ENCODE measurements at regions not wholly inside any gene's neighbourhood (a gene's known extent, or its start where the extent isn't known, plus 50 kb on each side); places are given as distances from the start of the nearest gene placed in this dataset.
A peak's percentile ranks its signal among the peaks of the same experiment; 100 is the strongest.
"Not testable (repeated sequence)": the region's sequence is repeated elsewhere in the genome, so short reads cannot be mapped to it uniquely, and the experiment has no call there.

DNA sequence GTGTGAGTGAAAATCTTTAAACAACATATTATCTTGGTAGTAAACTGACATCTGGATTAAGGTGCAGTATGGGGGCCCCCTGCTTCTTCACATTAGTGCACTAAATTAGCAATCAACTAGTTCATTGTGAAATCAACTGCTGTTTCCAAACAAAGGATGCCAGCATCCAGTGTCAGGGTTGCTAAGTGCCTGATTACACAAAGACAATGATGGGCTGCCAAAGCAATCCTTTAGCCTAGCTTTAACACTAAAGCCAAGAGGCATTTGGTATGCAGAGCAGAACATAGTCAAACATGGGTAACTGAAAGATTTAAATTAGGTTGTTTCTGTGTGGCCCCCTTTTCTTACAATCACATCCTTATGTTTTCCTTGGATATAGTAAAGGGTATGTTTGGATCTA is 543.1 kb upstream of the SLITRK5 start:
- H3K4me1 ChIP-seq (replicated peaks in 1 of 2), result peaks cover 8 to 10% of the 10 kb centered on the region in 2 donors
- ATAC-seq (replicated peaks in 6 of 8), result peak in 5 of 8 experiments; percentile 75 to 85 (median 80)
- H3K27ac ChIP-seq, result no peak overlapping the region
- in situ Hi-C loops (cut with MboI; ENCODE audit: low pct_unique_long_range_greater_than_20kb in 2 of 9, low sequenced_read_pairs in 9 of 9, unreplicated experiment in 9 of 9), result no loop called here
- H3K4me3 ChIP-seq, result no peak overlapping the region

DNA sequence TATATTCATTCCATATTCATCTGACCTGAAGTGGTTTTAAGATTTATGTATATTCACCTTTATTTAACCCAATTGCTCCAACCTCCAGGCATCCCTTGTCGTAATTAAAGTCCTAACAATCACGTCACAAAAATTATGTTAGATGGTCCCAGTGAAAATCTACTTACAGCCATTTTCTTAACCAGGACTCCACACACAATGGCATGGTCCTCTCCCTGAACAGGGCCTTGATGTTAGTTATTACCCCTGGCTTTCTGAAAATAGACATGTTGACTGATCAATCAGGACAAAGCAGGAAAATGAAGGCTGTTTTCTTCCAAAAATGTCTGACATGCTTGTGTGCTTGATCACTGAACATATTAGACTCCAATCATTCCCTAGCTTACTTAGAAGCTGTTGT is 542.7 kb upstream of the SLITRK5 start:
- in situ Hi-C loops (cut with MboI; ENCODE audit: low pct_unique_long_range_greater_than_20kb in 2 of 9, low sequenced_read_pairs in 9 of 9, unreplicated experiment in 9 of 9), result no loop called here

DNA sequence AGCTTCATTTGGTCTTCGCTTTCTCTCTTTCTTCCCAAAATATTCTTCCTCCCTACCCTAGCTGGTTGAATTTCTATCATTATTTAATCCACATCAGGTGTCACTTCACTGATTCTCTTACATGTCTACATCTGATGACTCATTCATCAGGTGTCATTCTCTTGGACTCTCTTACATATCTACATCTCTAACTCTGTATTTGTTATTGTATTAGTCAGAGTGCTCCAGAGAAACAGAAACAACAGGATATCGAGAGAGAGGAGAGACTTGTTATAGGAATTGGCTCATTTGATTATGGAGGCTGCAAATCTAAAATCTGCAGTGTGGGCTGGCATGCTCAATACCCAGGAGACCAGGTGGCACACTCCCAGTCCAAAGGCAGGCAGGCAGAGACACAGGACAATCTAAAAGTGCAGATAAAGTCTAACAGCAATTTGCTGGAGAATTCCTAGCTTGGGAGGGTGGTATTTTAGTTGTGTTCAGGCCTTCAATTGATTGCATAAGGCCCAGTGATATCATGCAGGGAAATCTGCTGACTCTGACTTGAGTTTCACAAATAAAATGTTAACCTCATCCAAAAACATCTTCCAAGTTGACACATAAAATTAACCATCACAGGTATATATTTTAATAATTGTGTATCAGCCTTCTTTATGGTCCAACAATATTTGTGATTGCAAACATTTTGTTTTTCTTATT is 541.4 kb upstream of the SLITRK5 start:
- WGBS, 10 experiments, result 25 to 100% (median 92%) methylated on average over 1 to 2 of the region's 2 CpGs
- no peak overlapping the region for H3K27ac ChIP-seq
- H3K4me1 ChIP-seq (replicated peaks in 1 of 2), result peaks cover 8 to 10% of the 10 kb centered on the region in 2 donors
- H3K4me3 ChIP-seq, result no peak overlapping the region
- no peak for ATAC-seq (replicated peaks in 6 of 8)
- in situ Hi-C loops (cut with MboI; ENCODE audit: low pct_unique_long_range_greater_than_20kb in 2 of 9, low sequenced_read_pairs in 9 of 9, unreplicated experiment in 9 of 9), result no loop called here

More for the DNA sequence above, 542.7 kb upstream of the SLITRK5 start:
- Histone ChIP-seq H3K4me1 (replicated peaks in 1 of 2) (peaks cover 8 to 10% of the 10 kb centered on the region in 2 donors), H3K27ac (no peak overlapping the region), H3K4me3 (no peak overlapping the region)
- WGBS, 10 experiments, result 21 to 92% (median 51%) methylated on average over 2 of the region's 2 CpGs; no CpG with 5 or more reads in 2 of the 10 experiments
- ATAC-seq (replicated peaks in 6 of 8), result no peak

DNA sequence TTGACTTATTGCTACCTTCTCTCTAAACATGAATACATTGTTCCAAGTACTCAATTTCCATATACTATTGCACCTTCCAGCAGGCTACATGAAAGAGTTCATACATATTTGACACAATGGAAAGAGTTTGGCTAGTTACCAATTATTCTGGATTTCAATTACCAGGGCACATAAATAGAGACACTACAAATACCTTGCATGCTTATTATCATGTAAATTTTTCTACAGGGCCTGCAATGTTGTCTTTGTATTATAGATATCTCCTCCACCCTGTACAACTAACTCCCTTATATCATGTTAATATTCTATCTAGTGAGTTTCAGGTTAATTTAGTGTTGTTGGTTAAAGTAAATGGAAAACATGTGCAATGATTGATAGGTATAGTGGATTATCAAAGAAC is 540.7 kb upstream of the SLITRK5 start:
- Histone ChIP-seq H3K4me1 (replicated peaks in 1 of 2) (peaks cover 8 to 10% of the 10 kb centered on the region in 2 donors), H3K4me3 (no peak overlapping the region), H3K27ac (no peak overlapping the region)
- in situ Hi-C loops (cut with MboI; ENCODE audit: low pct_unique_long_range_greater_than_20kb in 2 of 9, low sequenced_read_pairs in 9 of 9, unreplicated experiment in 9 of 9), result no loop called here
- ATAC-seq (replicated peaks in 6 of 8), result peak in 4 of 8 experiments; percentile 17 to 57 (median 21)

DNA sequence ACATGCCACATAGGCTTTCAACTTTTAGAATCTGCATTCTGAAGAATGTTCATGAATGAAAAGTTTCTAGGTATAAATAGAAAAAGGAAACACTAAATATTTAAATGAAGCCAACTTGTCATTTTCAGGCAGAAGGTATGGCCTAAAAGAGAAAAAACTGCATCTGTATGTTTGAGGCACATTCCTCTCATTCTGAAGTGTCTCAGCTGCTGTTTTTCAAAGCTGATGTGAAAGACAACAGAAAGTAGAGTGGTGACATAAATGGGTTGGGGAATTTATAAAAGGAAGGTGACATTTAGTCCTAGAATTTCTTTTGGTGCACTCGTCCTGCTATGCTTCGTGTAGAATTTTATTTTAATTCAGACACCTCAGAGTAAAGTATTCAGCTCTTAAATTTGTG is 539.6 kb upstream of the SLITRK5 start:
- in situ Hi-C loops (cut with MboI; ENCODE audit: low pct_unique_long_range_greater_than_20kb in 2 of 9, low sequenced_read_pairs in 9 of 9, unreplicated experiment in 9 of 9), result no loop called here
- WGBS, 10 experiments, result 0 to 82% (median 58%) methylated on average over 2 of the region's 2 CpGs; no CpG with 5 or more reads in 1 of the 10 experiments
- no peak overlapping the region for H3K27ac ChIP-seq
- no peak for ATAC-seq (replicated peaks in 6 of 8)
- H3K4me1 ChIP-seq (replicated peaks in 1 of 2), result peaks cover 8 to 10% of the 10 kb centered on the region in 2 donors
- no peak overlapping the region for H3K4me3 ChIP-seq

DNA sequence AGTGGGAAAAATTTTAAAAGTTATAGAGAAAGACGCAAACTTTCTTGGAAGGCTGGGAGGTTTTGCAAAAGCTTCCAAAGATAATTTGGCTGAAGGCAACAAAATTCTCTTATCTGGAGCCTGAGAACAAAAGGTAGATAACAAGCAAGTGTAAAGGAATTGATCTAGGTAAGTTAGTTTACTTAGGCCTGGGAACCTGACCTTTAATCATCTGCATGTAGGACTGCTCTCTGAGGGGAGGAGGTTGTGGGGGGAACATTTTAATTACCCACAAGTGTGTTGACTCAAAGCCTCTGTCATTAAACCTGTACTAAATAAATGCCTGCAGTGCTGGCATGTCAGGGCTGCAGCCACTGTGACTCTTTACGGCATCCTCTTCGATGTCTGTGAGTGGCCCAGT is 532.3 kb upstream of the SLITRK5 start:
- no peak for ATAC-seq (replicated peaks in 6 of 8)
- WGBS, 10 experiments, result 83 to 100% (median 100%) methylated on average over 1 to 3 of the region's 3 CpGs; no CpG with 5 or more reads in 2 of the 10 experiments
- H3K4me1 ChIP-seq (replicated peaks in 1 of 2), result no peaks in the 10 kb centered on the region
- no peak overlapping the region for H3K27ac ChIP-seq
- H3K4me3 ChIP-seq, result no peak overlapping the region
- in situ Hi-C loops (cut with MboI; ENCODE audit: low pct_unique_long_range_greater_than_20kb in 2 of 9, low sequenced_read_pairs in 9 of 9, unreplicated experiment in 9 of 9), result no loop called here

DNA sequence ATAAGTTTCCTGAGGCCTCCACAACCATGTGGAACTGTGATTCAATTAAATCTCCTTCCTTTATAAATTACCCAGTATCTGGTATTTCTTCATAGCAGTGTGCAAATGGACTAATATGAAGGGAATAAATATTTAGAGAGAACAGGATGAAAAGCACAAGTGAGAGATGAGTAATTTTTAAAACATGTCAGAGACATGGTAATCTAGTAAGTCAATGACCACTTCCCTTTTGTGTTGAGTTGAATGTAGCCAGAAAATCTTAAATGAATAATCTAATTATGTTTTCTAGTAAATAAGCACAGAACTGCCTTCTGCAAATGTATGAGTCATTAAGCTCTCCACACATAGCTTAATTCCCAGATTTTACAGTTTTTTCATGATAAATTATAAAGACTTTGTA is 524.1 kb upstream of the SLITRK5 start:
- Histone ChIP-seq H3K4me3 (no peak overlapping the region), H3K4me1 (replicated peaks in 1 of 2) (no peaks in the 10 kb centered on the region), H3K27ac (no peak overlapping the region)
- ATAC-seq (replicated peaks in 6 of 8), result no peak
- in situ Hi-C loops (cut with MboI; ENCODE audit: low pct_unique_long_range_greater_than_20kb in 2 of 9, low sequenced_read_pairs in 9 of 9, unreplicated experiment in 9 of 9), result no loop called here

DNA sequence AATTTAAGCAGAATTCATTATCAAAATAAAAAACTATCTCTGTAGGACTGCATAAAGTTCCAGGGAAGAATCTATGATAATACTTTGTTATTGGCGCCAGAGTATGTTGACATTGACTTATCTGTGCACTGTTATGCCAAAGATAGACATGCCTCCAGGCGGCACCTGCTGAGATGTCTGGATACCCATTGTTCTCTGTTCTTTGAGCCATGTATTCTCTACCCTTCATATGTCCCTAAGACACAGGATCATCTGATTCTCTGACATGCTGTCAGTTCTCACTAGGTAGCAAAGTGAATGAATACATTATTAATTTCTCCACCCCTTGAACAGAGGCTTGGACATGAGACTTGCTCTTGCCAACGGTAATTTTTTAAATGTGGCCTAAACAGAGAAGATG is 517.8 kb upstream of the SLITRK5 start:
- 11 to 100% (median 84%) methylated on average over 1 to 3 of the region's 3 CpGs; no CpG with 5 or more reads in 5 of the 10 experiments for WGBS, 10 experiments
- no peaks in the 10 kb centered on the region for H3K4me1 ChIP-seq (replicated peaks in 1 of 2)
- in situ Hi-C loops (cut with MboI; ENCODE audit: low pct_unique_long_range_greater_than_20kb in 2 of 9, low sequenced_read_pairs in 9 of 9, unreplicated experiment in 9 of 9), result no loop called here
- H3K27ac ChIP-seq, result no peak overlapping the region
- ATAC-seq (replicated peaks in 6 of 8), result no peak
- no peak overlapping the region for H3K4me3 ChIP-seq

DNA sequence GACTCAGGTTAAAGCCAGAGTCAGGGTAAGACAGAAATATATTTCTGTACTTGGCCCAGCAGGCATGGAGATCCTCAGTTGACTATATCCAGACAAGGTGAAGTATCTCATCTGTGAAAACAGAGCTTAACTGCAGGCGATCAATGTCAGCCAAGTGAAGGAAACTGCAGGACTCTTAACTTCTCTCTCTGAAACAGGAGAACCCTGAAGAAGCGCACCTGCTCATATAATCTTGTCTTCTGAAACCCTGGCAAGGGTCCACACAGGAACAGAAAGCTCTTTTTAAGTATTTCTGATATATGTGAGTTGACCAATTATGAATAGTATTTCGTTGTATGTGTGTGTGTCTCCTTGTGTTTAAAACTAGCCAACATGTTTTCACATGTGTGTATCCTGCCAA is 504.8 kb upstream of the SLITRK5 start:
- no peak for ATAC-seq (replicated peaks in 6 of 8)
- Histone ChIP-seq H3K4me1 (replicated peaks in 1 of 2) (no peaks in the 10 kb centered on the region), H3K4me3 (no peak overlapping the region), H3K27ac (no peak overlapping the region)
- 0 to 97% (median 57%) methylated on average over 1 to 3 of the region's 3 CpGs; no CpG with 5 or more reads in 1 of the 10 experiments for WGBS, 10 experiments
- in situ Hi-C loops (cut with MboI; ENCODE audit: low pct_unique_long_range_greater_than_20kb in 2 of 9, low sequenced_read_pairs in 9 of 9, unreplicated experiment in 9 of 9), result no loop called here

DNA sequence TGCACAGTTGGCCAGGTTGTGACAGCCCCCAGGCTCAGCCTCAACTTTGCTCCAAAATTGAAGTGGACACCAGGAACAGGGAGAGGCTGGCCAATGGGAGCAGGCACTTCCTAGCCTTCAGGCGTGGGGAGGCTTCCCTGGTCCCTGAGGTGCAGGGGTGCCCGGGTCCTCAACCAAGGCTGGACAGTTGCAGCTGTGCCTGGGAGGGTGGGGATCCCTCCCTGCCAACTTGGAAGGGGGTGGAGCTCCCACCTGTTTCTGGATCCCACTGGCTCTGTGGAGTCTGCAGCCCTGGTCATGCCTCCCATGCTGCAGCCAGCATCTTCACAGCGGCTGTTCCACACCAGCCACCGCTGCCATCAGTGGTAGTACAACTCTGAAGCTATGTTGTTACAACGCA is 502.8 kb upstream of the SLITRK5 start:
- Histone ChIP-seq H3K4me1 (replicated peaks in 1 of 2) (no peaks in the 10 kb centered on the region), H3K27ac (no peak overlapping the region), H3K4me3 (no peak overlapping the region)
- WGBS, 10 experiments, result 38 to 100% (median 91%) methylated on average over 1 to 4 of the region's 5 CpGs; no CpG with 5 or more reads in 2 of the 10 experiments
- ATAC-seq (replicated peaks in 6 of 8), result no peak
- in situ Hi-C loops (cut with MboI; ENCODE audit: low pct_unique_long_range_greater_than_20kb in 2 of 9, low sequenced_read_pairs in 9 of 9, unreplicated experiment in 9 of 9), result no loop called here

DNA sequence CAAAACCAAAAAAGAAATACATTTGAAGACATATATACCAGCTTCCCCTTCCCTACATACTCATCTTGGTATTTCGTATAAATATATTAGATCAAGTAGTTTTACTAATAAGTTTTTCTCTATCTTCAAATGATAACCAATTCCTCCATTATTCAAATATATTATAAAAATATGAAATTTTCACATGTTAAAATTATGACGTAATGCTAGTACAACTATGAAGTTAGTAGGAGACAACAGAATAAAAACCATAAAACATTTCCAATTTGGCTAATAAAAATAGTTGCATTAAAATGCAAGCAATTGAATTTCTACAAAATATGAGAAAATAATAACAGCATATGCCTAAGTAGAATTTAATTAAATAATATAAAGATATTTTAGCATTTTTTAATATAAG is 501.8 kb upstream of the SLITRK5 start:
- 24 to 100% (median 83%) methylated on average over 2 of the region's 2 CpGs; no CpG with 5 or more reads in 1 of the 10 experiments for WGBS, 10 experiments
- H3K4me1 ChIP-seq (replicated peaks in 1 of 2), result no peaks in the 10 kb centered on the region
- no peak overlapping the region for H3K27ac ChIP-seq
- no peak for ATAC-seq (replicated peaks in 6 of 8)
- in situ Hi-C loops (cut with MboI; ENCODE audit: low pct_unique_long_range_greater_than_20kb in 2 of 9, low sequenced_read_pairs in 9 of 9, unreplicated experiment in 9 of 9), result no loop called here
- H3K4me3 ChIP-seq, result no peak overlapping the region

DNA sequence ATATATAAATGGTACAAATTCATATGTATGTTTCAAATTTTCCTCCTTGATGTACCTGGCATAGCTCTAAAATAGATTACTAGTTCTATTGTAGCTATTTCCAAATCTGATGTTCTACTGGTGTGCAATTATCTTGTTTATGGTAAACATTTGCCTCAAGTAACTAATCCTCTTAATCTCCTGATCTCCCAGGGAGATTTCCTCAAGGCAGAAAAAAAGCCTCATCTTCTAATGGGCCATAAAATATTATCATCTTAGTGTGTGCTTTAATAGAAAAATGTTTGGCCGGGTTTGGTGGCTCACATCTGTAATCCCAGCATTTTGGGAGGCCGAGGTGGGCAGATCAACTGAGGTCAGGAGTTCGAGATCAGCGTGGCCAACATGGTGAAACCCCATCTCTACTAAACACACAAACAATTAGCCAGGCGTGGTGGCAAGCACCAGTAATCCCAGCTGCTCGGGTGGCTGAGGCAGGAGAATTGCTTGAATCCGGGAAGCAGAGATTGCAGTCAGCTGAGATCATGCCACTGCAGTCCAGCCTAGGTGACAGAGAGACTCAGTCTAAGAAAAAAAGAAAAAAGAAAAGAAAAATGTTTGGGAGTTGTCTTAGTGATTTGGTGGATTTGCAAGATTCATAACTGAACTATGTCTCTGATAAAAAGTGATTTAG is 498.9 kb upstream of the SLITRK5 start:
- Histone ChIP-seq H3K4me3 (no peak overlapping the region), H3K4me1 (replicated peaks in 1 of 2) (no peaks in the 10 kb centered on the region), H3K27ac (no peak overlapping the region)
- in situ Hi-C loops (cut with MboI; ENCODE audit: low pct_unique_long_range_greater_than_20kb in 2 of 9, low sequenced_read_pairs in 9 of 9, unreplicated experiment in 9 of 9), result no loop called here
- no peak for ATAC-seq (replicated peaks in 6 of 8)
- 0 to 100% (median 81%) methylated on average over 1 to 6 of the region's 7 CpGs; no CpG with 5 or more reads in 1 of the 10 experiments for WGBS, 10 experiments

DNA sequence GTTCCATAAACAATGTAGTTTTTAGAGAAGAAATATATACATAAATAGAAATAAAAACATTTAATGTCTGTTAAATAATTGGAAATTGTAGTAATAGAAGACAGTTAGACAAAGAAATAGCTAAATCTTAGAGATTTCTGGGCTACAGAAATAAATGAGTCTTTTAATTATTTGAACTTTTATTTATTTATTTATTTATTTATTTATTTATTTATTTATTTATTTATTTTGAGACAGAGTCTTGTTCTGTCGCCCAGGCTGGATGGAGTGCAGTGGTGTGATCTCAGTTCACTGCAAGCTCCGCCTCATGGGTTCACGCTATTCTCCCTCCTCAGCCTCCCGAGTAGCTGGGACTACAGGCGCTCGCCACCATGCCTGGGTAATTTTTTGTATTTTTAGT is 486.0 kb upstream of the SLITRK5 start:
- ATAC-seq (replicated peaks in 6 of 8); H3K4me3 ChIP-seq; H3K27ac ChIP-seq; in situ Hi-C loops (cut with MboI; ENCODE audit: low pct_unique_long_range_greater_than_20kb in 2 of 9, low sequenced_read_pairs in 9 of 9, unreplicated experiment in 9 of 9); H3K4me1 ChIP-seq (replicated peaks in 1 of 2): not testable (repeated sequence)
- 36 to 100% (median 85%) methylated on average over 1 to 6 of the region's 6 CpGs for WGBS, 10 experiments

DNA sequence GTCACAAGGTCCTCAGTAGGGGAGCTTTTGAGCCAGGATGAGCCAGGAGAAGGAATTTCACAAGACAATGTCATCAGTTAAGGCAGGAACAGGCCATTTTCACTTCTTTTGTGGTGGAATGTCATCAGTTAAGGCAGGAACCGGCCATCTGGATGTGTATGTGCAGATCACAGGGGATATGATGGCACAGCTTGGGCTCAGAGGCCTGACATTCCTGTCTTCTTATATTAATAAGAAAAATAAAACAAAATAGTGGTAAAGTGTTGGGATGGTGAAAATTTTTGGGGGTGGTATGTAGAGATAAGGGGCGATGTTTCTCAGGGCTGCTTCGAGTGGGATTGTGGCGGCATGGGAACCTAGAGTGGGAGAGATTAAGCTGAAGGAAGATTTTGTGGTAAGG is 484.5 kb upstream of the SLITRK5 start:
- H3K27ac ChIP-seq; H3K4me1 ChIP-seq (replicated peaks in 1 of 2); in situ Hi-C loops (cut with MboI; ENCODE audit: low pct_unique_long_range_greater_than_20kb in 2 of 9, low sequenced_read_pairs in 9 of 9, unreplicated experiment in 9 of 9); H3K4me3 ChIP-seq; ATAC-seq (replicated peaks in 6 of 8): not testable (repeated sequence)
- WGBS, 10 experiments, result 48 to 100% (median 84%) methylated on average over 1 to 4 of the region's 4 CpGs; no CpG with 5 or more reads in 2 of the 10 experiments
